ENCODE measurements at regions not wholly inside any gene's neighbourhood (a gene's known extent, or its start where the extent isn't known, plus 50 kb on each side); places are given as distances from the start of the nearest gene placed in this dataset.
"Not testable (repeated sequence)": the region's sequence is repeated elsewhere in the genome, so short reads cannot be mapped to it uniquely, and the experiment has no call there.

- not testable (repeated sequence) for TF ChIP-seq CTCF (IDR thresholded peaks at IDR 0.05; ENCODE audit: low read length); EZH2 (IDR thresholded peaks at IDR 0.05; ENCODE audit: borderline replicate concordance, low read length)
Measured at GRCh38 chr2:87577358-87577757, 170.5 kb upstream of the PLGLB2 start.
